ENCODE measurements at regions not wholly inside any gene's neighbourhood (a gene's known extent, or its start where the extent isn't known, plus 50 kb on each side); places are given as distances from the start of the nearest gene placed in this dataset.

- DNase-seq (ENCODE audit: low read depth): no peak
- no peaks in the 10 kb centered on the region for H3K27me3 ChIP-seq (ENCODE audit: control insufficient read depth, insufficient read depth, low read length)
- H3K36me3 ChIP-seq (ENCODE audit: control insufficient read depth, insufficient read depth, low read length): no peaks in the 10 kb centered on the region
- H3K4me3 ChIP-seq (ENCODE audit: low read depth, low read length): no peak overlapping the region
- no peak for FAIRE-seq
- TF ChIP-seq CTCF (IDR thresholded peaks at IDR 0.05; ENCODE audit: insufficient read depth, low read length, severe bottlenecking): no peak
These were observed 1144.8 kb upstream of the SEMA6A start for GRCh38 chr5:117719413-117719812.

- FAIRE-seq (no peak), DNase-seq (ENCODE audit: low read depth) (no peak)
- Histone ChIP-seq H3K27me3 (ENCODE audit: control insufficient read depth, insufficient read depth, low read length) (no peaks in the 10 kb centered on the region), H3K36me3 (ENCODE audit: control insufficient read depth, insufficient read depth, low read length) (no peaks in the 10 kb centered on the region), H3K4me3 (ENCODE audit: low read depth, low read length) (no peak overlapping the region)
- TF ChIP-seq CTCF (IDR thresholded peaks at IDR 0.05; ENCODE audit: insufficient read depth, low read length, severe bottlenecking): no peak
These were observed 1139.1 kb upstream of the SEMA6A start for GRCh38 chr5:117713585-117714198.

- H3K36me3 ChIP-seq (ENCODE audit: control insufficient read depth, insufficient read depth, low read length): no peaks in the 10 kb centered on the region
- no peak for DNase-seq (ENCODE audit: low read depth)
- TF ChIP-seq CTCF (IDR thresholded peaks at IDR 0.05; ENCODE audit: insufficient read depth, low read length, severe bottlenecking): no peak
- H3K27me3 ChIP-seq (ENCODE audit: control insufficient read depth, insufficient read depth, low read length): no peaks in the 10 kb centered on the region
- H3K4me3 ChIP-seq (ENCODE audit: low read depth, low read length): no peak overlapping the region
- FAIRE-seq: no peak
These were observed 1126.4 kb upstream of the SEMA6A start for GRCh38 chr5:117701062-117701461.

GRCh38 chr5:117692606-117693005 lies 1118.0 kb upstream of the SEMA6A start:
- DNase-seq (ENCODE audit: low read depth): no peak
- Histone ChIP-seq H3K36me3 (ENCODE audit: control insufficient read depth, insufficient read depth, low read length) (no peaks in the 10 kb centered on the region), H3K27me3 (ENCODE audit: control insufficient read depth, insufficient read depth, low read length) (no peaks in the 10 kb centered on the region), H3K4me3 (ENCODE audit: low read depth, low read length) (no peak overlapping the region)
- FAIRE-seq: no peak
- no peak for TF ChIP-seq CTCF (IDR thresholded peaks at IDR 0.05; ENCODE audit: insufficient read depth, low read length, severe bottlenecking)

GRCh38 chr5:117691081-117691870 lies 1116.7 kb upstream of the SEMA6A start:
- Histone ChIP-seq H3K36me3 (ENCODE audit: control insufficient read depth, insufficient read depth, low read length) (no peaks in the 10 kb centered on the region), H3K27me3 (ENCODE audit: control insufficient read depth, insufficient read depth, low read length) (no peaks in the 10 kb centered on the region), H3K4me3 (ENCODE audit: low read depth, low read length) (no peak overlapping the region)
- FAIRE-seq (no peak), DNase-seq (ENCODE audit: low read depth) (no peak)
- TF ChIP-seq CTCF (IDR thresholded peaks at IDR 0.05; ENCODE audit: insufficient read depth, low read length, severe bottlenecking): no peak

Data from bronchial epithelial cell (primary cell).